GM20431 (cell line): ENCODE measurements at regions not wholly inside any gene's neighbourhood (a gene's known extent, or its start where the extent isn't known, plus 50 kb on each side); places are given as distances from the start of the nearest gene placed in this dataset.

Experiments
- in situ Hi-C: fragments of 300-500 bp; cut with MseI, MboI; formaldehyde crosslinking; loops from one replicate; pipeline ENCODE4 v1.15.0; 2020; ENCODE audit warnings: low sequenced_read_pairs; ENCODE audit not compliant: unreplicated experiment

DNA sequence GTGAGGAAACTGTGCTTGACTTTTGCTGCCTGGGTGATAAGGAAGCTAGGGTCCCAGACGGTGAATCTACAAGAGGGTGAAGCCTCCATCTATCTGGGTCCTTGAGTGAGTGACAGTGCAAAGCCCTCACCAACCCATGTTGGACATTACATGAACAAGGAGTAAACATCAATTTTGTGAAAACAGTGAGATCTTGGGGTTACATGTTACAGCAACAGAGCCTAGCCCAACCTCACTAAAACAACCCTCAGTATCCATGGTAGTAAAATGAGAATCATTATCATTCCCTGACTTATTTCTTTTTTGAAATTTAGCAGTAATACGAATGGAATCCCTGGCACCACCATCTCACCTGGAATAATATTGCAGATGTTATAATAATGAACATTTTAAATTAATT lies 103.4 kb downstream of the TSN start:
- in situ Hi-C loops, result no loop called here

DNA sequence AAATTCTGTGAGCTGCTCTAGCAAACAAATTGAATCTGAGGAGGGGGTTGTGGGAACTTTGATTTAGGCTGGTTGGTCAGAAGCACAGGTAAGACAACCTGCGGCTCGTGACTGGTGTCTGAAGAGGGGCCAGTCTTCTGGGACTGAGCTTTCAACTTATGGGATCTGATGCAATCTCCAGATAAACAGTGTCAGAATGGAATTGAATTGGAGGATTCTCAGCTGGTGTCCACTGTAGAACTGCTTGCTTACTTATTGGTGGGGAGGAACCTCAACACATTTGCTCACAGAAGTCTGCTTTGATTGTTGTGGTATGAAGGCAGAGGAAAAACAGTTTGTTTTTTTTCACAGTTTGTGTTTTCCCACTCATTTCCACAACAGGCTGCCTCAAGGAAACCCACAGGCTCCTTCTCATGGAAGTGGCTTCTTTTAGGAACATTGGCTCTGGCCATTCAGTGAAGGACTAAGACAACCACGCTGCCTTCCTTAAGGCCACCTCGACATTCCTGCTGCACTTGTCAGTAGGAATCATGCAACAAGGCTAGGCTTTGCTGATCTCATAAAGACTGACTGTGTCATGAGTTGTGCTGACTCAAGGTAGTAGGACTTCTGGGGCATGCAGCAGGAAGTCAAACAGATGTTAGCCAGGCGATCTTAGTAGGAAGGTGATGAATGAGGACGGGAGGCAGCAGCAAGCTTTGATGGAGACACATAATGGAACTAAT lies 104.7 kb downstream of the TSN start:
- in situ Hi-C loops, result no loop called here

DNA sequence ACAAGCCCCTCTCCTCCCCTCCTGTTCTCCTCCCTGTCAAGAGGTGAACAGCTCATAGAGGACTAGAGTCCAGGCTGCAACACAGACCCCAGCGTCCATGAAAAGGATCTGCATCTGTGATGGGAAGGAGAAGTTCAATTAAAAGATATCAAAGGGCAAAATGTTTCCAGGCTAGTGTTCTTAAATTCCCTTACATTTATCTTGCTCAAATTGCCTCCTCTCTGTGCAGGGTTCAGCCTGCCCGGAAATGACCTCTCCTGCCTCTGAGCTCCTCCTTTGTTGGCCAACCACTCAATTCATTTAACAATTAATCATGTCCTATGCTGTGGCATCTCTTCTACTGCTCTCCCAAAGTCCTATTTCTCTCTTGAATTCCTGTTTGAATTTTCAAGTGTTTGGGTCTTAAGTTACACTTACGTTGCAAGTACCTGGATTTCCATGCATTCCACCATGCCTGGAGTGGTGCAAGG lies 105.3 kb downstream of the TSN start:
- in situ Hi-C loops, result no loop called here

DNA sequence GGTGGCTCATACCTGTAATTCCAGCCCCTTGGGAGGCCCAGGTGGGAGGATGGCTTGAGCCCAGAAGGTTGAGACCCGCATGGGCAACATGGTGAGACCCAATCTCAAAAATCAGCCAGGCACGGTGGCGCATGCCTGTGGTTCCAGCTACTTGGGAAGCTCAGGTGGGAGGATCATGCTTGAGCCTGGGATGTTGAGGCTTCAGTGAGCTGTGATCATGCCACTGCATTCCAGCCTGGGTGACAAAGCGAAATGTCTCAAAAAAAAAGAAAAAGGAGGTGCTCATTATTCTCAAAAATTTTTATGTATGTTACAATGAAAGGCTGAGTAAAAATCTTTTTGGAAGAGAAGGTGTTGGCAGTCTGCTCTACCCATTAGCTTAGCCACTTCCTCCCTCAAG lies 106.8 kb downstream of the TSN start:
- in situ Hi-C loops, result no loop called here

DNA sequence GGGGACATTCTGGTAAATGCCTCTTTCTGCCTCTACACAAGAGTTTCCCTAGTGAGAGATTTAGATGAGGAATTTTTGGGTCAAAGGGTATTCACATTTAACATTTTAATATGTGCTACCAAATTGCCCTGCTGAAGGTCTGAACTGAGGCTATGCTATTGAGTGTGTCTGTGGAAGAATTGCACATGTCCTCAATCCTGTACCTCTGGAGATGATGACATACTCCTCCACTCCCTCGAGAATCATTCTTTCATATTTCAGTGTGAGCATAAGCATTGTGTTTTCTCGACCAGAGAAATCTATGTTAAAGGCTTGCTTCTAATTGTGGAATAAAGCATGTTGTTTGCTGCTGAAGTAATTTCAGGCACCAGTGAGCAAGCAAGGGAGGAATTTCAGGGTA lies 110.5 kb downstream of the TSN start:
- in situ Hi-C loops, result no loop called here

DNA sequence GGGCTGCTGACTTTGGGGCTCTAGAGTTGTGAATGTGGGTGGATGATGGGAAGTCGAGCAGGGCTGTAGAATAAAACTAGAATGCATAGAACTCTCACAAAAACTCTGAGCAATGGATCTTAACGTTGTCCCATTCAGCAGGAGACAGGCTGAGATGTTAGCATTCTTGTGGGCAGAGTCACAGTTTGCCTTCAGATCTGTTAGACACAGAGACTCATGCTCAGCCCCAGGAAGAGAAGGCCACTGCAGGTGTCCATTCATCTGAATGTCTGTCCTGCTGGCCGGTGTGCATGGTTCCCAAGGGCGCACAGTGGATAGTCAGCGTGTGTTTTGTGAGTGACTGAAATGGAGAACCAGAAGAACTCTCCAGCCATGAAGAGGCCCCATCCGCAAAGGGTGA lies 111.3 kb downstream of the TSN start:
- in situ Hi-C loops, result no loop called here

DNA sequence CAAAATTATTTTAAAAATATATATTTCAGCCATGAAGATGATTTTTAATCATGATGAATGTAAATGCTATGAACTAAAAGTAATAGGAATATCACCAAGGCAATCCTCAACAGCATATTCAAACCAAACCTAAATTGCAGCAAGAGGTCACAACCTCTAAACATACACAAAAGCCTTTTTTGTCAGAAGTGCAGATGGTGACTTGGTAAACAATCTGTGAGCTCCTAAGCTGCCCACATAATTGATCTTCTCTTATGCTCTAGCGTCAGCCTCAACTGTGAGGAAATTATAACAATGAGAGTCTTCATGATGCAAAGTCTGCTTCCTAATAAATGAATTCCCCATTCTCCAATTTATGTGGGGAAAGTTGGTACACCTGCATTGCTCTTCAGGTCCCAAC lies 113.2 kb downstream of the TSN start:
- in situ Hi-C loops, result no loop called here

DNA sequence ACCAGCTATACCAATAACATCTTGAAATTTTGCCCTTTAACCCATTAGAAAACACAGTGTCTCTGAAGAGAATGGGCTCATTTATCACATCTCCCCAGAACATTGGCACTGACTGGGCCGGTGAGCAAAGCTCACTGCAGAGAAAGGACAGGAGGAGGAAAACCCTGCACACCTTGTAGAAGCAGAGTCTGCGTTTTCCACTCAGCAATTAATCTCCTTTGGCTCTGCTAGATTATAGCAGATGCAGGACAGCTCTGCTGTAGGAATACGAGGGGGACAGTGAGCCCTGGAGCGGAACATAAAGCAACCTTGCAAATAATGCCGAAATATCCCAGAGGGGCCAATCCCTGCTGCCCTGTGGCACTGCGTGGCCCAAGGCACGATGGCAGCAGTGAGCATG lies 113.9 kb downstream of the TSN start:
- in situ Hi-C loops, result no loop called here

DNA sequence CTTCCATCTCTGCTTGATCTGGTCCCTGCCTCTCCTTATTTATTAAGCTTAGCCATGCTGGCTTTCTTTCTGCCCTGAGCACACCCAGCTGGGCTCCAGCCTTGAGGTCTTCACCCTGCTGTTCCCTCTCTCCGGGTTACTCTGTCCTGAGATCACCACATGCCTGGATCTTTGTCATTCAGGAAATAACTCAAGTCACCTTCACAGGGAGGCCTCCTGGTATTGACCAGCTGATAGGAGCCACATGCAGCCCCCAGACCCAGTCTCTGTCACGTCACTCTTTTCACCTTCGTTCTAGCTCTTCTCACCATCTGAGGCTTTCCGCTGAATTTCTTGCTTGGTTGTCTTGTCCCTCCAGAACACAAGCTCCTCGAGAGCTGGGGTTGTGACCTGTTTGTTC lies 114.4 kb downstream of the TSN start:
- in situ Hi-C loops, result no loop called here

DNA sequence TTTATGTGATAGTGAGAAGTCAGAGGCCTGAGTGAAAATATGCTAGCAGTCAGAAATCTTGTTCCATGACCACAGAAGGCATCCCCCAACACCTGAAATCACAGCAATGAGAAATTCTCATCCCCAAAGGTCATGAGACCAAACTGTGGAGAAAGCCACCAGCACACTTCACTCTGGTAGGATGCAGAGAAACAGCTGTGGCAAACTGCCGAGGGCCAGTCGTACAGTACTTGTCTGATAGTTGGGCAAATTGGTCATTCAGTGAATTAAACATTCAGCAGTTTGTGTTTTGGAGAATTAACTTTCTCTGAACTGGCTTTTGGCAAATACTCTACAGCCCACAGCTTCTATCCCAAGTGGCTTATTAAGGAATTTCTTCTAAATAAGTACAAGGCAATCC lies 117.2 kb downstream of the TSN start:
- in situ Hi-C loops, result no loop called here

DNA sequence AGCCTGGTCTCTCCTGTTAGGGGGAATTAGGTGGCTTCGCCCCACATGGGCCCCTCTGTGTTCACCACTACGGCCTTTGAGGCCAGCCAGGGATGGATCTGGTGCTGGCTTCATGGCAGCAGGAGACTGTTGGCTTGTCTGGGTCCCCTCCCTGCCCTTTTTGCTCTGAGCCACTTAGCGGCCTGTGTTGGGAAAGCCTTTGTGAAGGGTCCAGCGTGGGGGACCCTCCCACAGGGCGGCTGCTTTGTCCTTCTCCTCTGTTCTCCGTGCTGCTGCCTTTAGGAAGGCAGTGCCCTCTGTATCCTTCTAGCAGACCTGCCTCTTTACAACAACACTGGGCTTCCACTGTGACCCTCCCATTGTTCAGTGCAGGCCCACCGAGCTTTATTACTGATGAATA lies 118.4 kb downstream of the TSN start:
- in situ Hi-C loops, result no loop called here

DNA sequence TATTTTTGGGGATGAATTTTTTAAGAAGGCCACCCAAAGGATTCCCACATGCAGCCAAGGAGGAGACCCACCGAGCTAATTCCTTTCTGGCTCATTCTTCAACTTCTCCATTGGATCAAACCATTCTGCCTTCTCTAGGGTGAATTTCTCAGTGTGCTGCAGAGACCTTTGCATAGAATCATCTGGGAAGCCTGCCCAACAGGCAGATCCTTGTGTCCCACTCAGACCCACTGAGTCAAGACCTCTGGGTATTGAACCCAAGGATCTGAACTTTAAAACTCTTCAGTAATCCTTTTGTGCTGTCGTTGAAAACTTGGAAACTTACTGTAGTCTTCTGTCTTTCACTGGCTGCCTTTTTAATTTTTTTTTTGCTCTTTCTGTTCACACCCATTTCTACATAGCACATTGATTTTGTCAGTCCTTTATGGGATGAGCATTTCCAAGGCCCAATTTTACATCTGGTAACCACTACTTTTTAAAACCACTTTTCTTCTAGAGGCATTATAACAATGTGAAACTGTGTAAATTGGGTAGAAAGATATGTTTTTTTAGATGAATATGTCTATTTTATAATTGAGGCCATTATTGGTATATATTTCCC lies 120.2 kb downstream of the TSN start:
- in situ Hi-C loops, result no loop called here

DNA sequence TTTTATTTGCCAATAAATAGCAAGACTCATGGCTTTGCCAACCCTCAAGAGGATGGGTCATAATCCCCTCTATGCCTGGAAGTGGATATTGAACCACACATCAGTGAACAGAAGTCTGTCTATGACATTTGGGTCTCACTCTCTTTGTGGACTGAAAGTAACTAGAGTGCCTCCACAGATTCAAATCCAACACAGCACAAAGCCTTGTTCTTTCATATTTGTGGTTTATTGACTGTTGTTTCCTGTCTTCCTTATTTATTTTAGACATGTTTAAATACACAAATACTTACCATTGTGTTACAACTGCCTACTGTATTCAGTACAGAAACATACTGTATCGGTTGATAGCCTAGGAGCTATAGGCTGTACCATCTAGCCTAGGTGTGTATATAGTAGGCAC lies 121.9 kb downstream of the TSN start:
- in situ Hi-C loops, result no loop called here

DNA sequence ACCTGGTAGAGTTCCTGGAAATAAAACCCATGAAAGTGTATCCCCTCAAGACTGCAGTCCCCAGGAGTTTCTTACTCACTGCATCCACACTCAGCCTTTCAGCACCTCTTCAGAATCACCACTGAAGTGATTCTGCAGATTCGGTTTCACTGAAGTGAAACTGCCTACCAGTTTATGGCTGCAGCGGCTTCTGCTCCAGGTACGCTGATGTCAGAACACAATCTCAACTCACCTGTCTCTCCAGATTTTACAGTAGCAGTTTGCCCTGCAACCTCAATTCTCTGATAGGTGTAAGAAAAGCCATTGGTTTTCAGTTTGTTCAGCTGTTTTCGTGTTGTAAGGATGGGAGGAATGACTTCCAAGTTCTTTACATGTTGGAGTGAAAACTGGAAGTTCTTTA lies 124.8 kb downstream of the TSN start:
- in situ Hi-C loops, result no loop called here

DNA sequence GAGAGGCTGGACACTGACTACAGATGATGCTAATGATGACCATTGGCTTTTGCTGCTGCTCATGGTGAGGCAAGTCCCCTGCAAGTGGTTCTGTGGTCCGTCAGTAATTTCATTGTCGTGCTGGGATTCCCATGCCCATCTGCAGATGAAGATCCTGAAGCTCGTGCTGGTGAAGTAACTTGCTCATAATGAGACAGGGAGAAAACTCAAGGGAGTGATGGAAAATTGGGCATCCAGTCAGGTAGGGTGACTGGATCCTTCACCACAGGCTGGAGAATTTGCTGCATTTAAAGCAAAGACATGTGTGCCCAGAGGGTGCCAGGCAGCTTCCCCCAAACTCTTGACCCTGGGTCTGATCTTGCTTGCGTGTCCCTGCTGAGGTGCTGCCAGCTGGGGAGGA lies 125.6 kb downstream of the TSN start:
- in situ Hi-C loops, result no loop called here

DNA sequence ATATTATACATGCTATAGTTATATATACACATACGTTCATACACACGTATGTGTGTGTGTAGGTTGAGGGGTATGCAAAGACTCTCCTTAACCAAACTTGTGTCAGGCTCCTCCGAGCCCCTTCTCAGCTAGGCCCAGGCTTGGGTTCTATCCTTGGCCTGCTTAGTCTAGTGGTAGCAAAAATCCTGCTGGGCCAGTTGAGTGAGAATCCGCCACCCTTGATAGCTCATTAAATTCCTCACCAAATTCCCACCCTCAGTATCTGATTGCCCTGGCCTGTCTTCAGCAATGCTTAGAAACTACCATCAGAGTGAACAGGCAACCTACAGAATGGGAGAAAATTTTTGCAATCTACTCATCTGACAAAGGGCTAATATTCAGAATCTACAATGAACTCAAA lies 126.5 kb downstream of the TSN start:
- in situ Hi-C loops, result no loop called here

DNA sequence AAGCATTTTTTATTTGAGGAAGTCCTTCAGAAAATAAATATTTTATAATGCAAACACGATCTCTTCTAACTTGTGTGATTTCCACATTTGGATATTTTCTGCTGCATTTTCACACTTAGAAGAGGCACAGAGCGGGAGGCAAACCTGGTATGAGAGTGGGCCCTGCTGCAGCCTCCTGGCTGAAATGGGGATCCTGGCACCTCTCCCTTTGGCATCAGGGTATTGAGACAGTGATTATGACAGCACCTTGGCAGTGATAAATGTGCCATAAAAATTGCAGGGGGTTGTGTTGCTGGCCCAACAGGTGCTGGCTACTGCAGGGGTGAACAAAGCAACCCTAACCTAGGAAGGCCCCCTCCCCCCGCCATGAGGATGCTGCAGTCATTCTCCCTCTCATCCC lies 128.6 kb downstream of the TSN start:
- in situ Hi-C loops, result no loop called here

DNA sequence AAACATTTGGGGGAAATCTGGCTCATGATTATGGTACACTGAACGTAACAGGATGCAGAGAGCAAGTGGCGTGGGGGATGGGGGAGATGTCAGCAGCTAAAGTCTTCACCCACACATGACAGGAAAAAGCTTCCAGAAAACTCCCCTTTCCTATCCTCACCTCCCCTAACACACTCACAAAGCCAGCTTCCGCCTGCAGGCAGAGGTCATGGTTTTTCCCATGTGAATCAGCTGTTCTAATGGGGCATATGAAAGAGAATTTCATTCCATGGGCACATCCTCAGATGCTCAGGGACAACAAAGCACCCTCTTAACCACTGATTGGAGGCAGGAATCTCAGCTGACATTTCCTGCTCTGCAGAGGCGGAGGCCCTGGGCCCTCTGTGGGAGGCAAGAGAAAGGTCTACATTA lies 129.1 kb downstream of the TSN start:
- in situ Hi-C loops, result no loop called here

DNA sequence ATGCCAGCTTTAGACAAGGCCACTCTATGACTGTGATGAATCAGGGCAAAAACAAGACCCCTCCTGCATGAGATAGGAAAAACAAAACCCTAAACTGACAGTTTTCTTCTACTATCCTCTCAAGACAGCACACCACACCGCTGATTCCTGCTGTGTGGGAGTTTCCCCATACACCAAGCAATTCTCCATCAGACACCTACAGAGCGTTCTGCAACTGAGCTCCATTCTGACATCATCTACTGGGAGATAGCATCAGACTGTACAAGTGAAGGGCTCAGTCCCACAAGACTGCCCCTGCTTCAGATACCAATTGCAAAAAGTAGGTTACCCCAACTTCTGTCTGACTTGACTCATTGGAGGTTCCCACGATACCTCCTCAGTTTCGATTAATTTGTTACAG lies 130.6 kb downstream of the TSN start:
- in situ Hi-C loops, result no loop called here

DNA sequence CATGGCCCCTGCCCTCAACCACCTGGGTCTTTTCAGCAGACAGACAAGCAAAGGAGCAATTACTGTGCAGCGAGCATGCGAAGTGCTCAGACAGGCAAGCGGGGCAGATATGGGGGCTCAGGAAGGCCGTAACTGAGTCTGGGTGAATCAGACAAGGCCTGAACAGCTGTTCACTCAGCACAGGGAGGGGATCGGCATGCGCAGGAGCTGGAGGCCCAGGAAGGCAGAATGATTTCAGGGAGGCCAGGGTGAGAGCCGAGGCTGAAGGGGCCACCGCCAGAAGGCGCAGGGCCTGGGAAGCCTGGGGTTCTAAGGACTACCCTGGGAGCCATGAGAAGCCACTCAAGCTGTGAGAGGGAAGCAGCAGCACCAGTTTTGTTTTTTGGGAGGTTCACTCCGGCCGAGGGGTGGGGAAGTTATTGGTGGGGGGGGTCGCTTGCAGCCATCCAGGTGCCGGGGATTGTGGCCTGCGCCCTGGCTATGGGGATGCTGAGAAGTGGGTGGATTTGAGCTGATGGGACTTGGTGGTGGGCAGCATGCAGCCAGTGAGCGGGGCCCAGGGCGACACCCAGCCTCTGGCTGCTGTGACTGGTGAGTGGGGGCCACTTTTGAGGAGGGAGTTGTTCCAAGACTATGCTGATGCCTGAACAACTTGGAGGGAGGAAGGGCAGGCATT lies 132.2 kb downstream of the TSN start:
- in situ Hi-C loops, result no loop called here

DNA sequence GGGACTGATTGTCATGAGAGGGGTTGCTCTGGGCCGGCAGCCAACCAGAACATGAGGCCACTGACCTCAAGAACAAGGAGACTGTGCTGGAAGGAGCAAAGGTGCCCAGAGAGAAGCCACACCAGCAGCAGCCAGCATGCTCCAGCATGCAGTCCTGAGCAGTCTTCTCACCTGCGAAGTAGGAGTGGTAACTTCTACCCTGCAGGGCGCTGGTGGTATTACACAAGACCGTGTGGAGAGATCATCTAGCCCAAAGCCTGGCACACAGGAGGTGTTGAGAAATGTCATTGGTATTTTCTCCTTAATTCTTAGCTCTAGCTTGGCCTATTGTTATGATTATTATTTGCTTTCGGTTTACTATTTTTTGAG lies 132.7 kb downstream of the TSN start:
- in situ Hi-C loops, result no loop called here

DNA sequence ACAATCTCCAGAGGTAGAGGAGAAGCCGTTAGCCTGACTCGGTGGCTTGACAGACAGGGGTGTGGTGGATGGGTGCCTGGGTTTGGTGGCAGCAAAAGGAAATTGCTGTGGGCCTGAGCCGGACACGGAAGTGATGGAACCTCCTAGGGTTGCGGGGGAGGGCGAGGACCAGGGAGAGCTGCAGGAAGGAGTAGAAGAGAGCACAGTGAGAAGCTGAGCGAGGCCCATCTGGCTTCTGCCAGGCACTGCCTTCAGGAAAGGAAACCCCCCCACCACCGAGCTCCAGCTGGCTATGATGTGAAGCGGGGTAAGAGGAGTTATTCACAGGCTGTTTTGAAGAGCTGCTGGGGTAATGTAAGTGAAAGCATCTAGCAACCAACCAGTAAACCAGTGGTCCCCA lies 134.6 kb downstream of the TSN start:
- in situ Hi-C loops, result no loop called here
